Progenitor cell of endocrine pancreas (in vitro differentiated cells): ENCODE measurements at regions not wholly inside any gene's neighbourhood (a gene's known extent, or its start where the extent isn't known, plus 50 kb on each side); places are given as distances from the start of the nearest gene placed in this dataset.

ENCODE experiments used
- DNase-seq: peaks from one replicate; pipeline ENCODE4 v3.0.0; 2021; ENCODE audit warnings: low spot score; ENCODE audit not compliant: unreplicated experiment
- H3K27ac Mint-ChIP-seq: 2 replicates; pipeline ENCODE4 v1.8.0; 2021; ENCODE audit warnings: mild to moderate bottlenecking, moderate library complexity, mixed read lengths
- H3K27me3 Mint-ChIP-seq: 2 replicates; pipeline ENCODE4 v1.8.0; 2021; ENCODE audit warnings: mixed read lengths
- H3K36me3 Mint-ChIP-seq: 2 replicates; pipeline ENCODE4 v1.8.0; 2022; ENCODE audit warnings: mixed read lengths; ENCODE audit not compliant: insufficient read depth
- H3K4me1 Mint-ChIP-seq: 2 replicates; pipeline ENCODE4 v1.8.0; 2021; ENCODE audit warnings: low read depth, mixed read lengths
- H3K4me3 Mint-ChIP-seq: 2 replicates; pipeline ENCODE4 v1.8.0; 2021; ENCODE audit warnings: low read depth, mild to moderate bottlenecking, moderate library complexity, mixed read lengths
- H3K9me3 Mint-ChIP-seq: 2 replicates; pipeline ENCODE4 v1.8.0; 2021; ENCODE audit warnings: low read depth, mixed read lengths
- CTCF ChIP-seq: fragments of 200-600 bp; sonication (generic); IDR thresholded peaks from one replicate; pipeline ENCODE4 v1.5.0; 2021; ENCODE audit warnings: antibody characterized with exemption, mild to moderate bottlenecking; ENCODE audit not compliant: unreplicated experiment

DNA sequence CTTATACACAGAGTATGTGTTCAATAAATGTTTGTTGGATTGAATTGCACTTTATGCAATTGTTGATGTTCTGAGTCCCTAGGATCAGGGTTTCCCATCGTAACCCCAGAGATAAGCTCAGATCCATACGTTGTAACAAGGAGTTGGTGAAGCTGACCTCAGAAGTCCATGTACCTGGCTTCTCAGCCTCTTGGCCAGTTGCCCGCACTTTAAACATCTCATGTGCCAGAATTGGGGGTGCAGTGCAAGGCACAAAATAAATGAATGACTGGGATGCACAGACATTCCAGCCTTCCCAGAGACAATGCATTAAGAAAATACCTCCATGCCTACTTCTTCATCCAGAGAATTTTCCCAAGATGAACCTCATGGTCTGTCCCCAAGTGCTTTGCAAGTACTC is 142.9 kb upstream of the IL12A start:
- Mint-ChIP-seq H3K4me1 (peaks cover 10% of the 10 kb centered on the region), H3K36me3 (peaks cover 2% of the 10 kb centered on the region), H3K27me3 (peaks cover 7% of the 10 kb centered on the region), H3K27ac (no peak overlapping the region), H3K4me3 (no peak overlapping the region), H3K9me3 (no peaks in the 10 kb centered on the region)
- no peak for TF ChIP-seq CTCF
- no peak for DNase-seq

DNA sequence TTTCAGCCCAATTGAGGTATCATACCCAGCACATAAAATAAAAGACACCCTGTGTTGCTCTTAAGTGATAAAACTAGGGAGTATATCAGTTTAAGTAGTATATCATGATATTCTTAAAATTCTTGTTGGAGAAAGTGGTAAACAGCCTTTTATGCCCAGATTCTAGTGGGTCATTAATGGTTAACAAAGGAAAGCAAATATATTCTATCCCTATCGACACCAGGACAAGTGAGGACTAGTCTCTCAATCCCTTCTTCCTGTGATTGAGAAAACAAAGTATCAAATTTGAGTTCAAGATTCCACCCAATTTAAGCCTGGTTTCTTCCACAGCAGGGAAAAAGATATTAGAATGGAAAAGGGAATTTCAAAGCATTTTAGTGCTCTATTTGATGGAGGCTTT is 142.4 kb upstream of the IL12A start:
- no peak for TF ChIP-seq CTCF
- peaks cover 10% of the 10 kb centered on the region for H3K4me1 Mint-ChIP-seq
- DNase-seq, result no peak
- H3K27ac Mint-ChIP-seq, result no peak overlapping the region
- H3K9me3 Mint-ChIP-seq, result no peaks in the 10 kb centered on the region
- H3K36me3 Mint-ChIP-seq, result peaks cover 2% of the 10 kb centered on the region
- H3K4me3 Mint-ChIP-seq, result no peak overlapping the region
- peaks cover 1% of the 10 kb centered on the region for H3K27me3 Mint-ChIP-seq

DNA sequence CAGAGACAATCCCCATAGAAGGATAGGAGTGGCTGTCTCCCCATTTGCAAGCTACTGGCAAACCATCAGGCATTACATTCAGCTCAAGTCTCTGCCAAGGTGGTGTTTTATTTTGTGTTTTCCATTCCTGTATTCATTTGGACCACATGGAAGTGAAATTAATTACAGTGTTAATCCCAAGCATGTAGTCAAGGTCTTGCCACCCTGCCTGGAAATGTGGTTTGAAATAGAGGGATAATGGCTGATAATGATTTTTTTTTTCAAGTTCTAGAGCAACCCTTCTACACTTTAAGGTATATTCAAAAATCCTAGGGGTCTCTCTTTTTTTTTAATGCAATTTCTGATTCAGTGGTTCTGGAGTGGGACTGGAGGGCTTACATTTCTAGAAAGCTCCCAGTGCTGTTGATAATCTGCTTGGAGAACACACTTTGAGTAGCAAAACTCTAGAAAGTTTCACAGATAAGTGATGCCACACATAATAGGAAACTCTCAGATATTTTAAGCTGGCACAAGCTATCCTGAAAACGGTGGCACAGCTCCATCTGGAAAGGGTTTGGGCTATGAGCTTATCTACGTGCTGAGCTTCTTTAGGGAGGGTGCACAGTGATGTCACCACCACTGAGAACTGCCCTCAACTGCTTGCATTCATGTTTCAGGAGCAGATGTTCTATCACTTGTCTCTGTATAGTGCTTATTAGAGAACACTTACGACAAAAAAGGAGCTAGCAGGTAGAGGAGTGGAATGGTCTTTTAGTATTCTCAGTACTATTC is 140.1 kb upstream of the IL12A start:
- H3K4me1 Mint-ChIP-seq, result peaks cover 30% of the 10 kb centered on the region
- H3K4me3 Mint-ChIP-seq, result no peak overlapping the region
- no peaks in the 10 kb centered on the region for H3K9me3 Mint-ChIP-seq
- H3K36me3 Mint-ChIP-seq, result peaks cover 2% of the 10 kb centered on the region
- DNase-seq, result no peak
- H3K27me3 Mint-ChIP-seq, result no peaks in the 10 kb centered on the region
- H3K27ac Mint-ChIP-seq, result no peak overlapping the region
- no peak for TF ChIP-seq CTCF

GRCh38 chr3:159850481-159850880 is 138.2 kb upstream of the IL12A start:
- DNase-seq, result no peak
- no peak overlapping the region for H3K27ac Mint-ChIP-seq
- no peak overlapping the region for H3K4me3 Mint-ChIP-seq
- no peaks in the 10 kb centered on the region for H3K9me3 Mint-ChIP-seq
- H3K27me3 Mint-ChIP-seq, result no peaks in the 10 kb centered on the region
- peaks cover 2% of the 10 kb centered on the region for H3K36me3 Mint-ChIP-seq
- no peak for TF ChIP-seq CTCF
- H3K4me1 Mint-ChIP-seq, result peaks cover 30% of the 10 kb centered on the region

DNA sequence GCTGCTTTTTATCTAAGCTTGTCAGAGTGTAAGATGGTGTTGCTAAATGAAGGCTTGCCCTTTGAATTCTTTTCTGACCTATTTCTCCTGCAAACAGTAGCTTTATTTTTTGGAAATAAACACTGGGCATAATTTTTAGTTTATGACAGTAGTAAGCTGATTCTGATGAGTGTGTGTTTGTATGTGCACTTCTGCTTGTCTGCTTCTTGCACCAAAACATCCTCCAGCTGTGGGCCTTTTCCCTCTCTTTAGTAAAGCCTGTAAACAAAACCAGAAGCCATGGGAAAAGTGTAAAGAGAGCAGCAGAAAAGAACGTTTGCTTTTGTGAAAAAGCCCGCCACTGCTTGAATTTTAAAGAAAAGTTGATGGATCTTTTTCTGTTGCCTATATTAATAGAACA is 136.4 kb upstream of the IL12A start:
- peaks cover 26% of the 10 kb centered on the region for H3K4me1 Mint-ChIP-seq
- H3K27me3 Mint-ChIP-seq, result no peaks in the 10 kb centered on the region
- no peak for TF ChIP-seq CTCF
- H3K27ac Mint-ChIP-seq, result peak overlapping the region; percentile 68
- peaks cover 2% of the 10 kb centered on the region for H3K36me3 Mint-ChIP-seq
- no peak overlapping the region for H3K4me3 Mint-ChIP-seq
- no peaks in the 10 kb centered on the region for H3K9me3 Mint-ChIP-seq
- DNase-seq, result no peak
